KBM-7 (cell line): ENCODE measurements at regions not wholly inside any gene's neighbourhood (a gene's known extent, or its start where the extent isn't known, plus 50 kb on each side); places are given as distances from the start of the nearest gene placed in this dataset.
"Not testable (repeated sequence)": the region's sequence is repeated elsewhere in the genome, so short reads cannot be mapped to it uniquely, and the experiment has no call there.

Experiments used
- DNase-seq: peaks from one replicate; pipeline ENCODE4 v3.0.0-alpha.2; 2015
- in situ Hi-C: fragments of 300-500 bp; cut with MboI; formaldehyde crosslinking; loops from 2 replicates; pipeline ENCODE4 v1.14.3; 2020; ENCODE audit warnings: low sequenced_read_pairs, low pct_unique_long_range_greater_than_20kb, mixed read lengths

DNA sequence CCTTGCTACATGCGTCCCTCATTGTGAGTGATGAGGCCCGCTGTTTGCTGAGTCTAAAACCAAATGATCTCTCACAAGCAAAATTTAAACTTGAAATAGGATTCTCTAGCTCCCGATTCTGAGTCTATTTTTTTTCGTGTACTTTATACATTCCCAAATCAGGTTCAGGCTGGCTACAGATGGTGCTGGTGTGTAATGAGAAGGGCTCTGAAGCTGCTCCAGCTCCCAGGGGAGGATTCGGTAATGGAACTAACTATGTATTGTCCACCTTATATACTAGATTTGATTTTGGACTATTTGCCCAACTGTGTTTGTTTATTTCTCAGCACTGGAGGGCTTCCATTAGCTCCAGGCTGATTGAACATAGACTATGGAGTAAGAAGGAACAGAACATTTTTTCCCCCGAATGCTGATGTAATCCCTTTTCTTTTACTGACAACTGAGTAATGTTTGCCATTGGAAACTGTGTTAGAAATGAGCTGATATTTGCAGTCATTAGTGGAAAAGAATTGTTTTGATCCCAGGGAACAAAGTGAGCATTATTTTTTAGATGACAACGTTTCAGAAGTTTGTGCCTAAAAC is 274.0 kb upstream of the FIGN start:
- DNase-seq, result no peak
- in situ Hi-C loops, result no loop called here

DNA sequence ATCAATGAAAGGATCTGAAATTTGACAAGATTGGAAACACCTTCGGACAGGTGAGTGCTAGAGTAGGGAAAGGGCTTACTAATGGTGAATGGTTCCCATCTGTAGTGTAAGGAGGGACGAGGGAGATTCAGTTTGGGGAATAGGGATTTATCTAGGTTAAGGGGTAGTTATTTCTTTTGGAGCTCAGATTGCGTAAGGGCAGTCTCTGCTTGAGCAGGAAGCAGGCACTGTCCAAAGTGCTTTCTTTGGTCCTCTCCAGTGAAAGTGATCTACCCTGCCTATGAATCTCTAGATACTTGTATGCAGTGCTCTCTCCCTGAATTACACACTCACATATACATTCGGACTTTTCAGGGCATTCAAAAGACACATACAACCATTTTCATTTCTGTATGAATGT is 272.9 kb upstream of the FIGN start:
- in situ Hi-C loops, result no loop called here
- no peak for DNase-seq

DNA sequence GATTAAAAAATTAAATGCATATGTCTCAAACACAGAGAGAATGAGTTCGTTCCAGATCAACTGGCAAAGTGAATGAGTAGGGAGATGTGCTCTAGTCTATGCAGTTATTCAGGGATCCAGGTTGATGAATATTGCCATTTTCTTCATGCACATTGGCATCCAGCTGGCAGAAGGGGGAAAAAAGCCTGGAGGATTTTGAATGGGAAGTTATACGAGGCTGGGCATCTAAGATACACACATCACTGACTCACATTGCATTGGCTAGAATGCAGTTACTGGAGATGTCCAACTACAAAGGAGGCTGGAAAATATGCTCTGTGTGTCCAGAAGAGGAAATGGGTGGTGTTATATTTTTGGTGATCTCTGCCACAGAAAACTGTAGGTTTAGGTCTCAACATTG is 270.9 kb upstream of the FIGN start:
- in situ Hi-C loops, result no loop called here
- no peak for DNase-seq

DNA sequence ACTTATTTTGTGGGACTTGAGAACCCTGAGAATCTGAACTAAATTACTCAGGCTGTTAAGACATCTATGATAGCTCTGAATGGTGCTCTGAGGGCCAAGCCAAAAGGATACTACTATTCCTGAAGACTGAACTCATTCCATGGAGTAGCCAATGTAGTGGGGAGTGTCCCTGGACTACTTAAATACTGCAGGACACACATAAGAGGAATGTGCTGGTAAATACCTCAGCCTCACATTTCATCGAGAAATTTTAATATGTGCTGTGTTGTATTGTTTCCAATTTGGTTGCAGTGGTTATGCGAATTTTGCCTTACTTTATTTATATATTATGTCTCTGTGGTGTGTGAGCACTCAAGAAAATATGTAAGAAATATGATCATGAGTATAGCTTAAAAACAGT is 264.4 kb upstream of the FIGN start:
- in situ Hi-C loops, result no loop called here

DNA sequence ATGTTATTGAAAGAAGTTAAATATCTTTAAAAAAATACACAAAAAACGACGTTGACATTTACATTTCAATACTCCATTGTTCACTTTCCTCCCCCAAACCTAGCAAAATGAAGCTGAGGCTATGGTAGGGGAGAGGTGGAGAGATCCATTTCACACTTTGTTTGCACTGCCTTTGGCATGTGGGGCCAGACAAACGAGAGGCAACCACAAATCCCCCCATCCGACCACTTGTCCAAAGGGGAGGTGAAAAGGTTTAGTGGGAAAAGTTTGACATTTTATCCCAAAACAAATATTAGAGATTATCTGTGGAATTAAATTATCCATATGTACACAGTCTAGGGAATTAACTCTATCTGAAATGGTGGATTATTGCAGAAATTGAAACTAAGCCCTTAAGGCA is 261.7 kb upstream of the FIGN start:
- DNase-seq, result no peak
- in situ Hi-C loops, result no loop called here

More for the DNA sequence above, 264.4 kb upstream of the FIGN start:
- DNase-seq, result no peak

DNA sequence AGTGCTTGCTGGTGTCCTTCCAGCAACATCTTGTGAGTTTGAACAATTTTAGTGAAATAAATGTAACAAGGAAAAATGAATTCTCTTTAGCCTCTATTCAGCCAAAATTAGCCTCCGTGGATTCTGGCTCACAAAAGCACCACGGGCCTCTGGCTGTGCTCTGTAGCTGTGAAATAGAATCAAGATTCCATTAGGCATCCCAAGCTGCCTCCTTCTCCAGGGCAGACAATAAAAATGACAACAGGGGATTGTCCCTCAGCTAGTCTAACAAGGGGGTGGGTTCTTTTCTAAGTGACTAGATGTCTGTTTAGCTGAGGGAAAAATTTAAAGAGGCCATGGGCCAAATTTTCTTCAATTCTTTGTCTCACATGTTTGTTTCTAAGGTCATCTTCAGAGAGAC is 254.7 kb upstream of the FIGN start:
- DNase-seq, result no peak
- in situ Hi-C loops, result no loop called here

DNA sequence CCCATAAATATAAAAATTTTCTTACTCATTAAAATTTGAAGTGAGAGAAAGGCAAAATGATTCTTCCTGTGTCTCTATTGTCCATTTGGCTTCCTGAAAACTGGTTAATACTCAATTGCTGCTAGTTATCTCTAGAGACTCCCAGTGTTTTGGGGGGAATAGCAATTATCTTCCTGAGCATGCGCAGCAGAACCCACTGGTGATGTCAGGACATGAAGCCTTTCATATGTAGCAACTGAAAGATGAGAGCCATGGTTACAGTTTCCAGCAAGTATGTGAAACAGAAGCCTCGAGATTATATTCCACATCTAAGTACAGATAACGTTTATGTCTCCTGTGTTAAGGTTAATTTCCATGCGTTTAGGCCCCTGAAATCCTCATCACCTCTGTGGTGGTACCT is 254.3 kb upstream of the FIGN start:
- in situ Hi-C loops, result no loop called here
- no peak for DNase-seq

DNA sequence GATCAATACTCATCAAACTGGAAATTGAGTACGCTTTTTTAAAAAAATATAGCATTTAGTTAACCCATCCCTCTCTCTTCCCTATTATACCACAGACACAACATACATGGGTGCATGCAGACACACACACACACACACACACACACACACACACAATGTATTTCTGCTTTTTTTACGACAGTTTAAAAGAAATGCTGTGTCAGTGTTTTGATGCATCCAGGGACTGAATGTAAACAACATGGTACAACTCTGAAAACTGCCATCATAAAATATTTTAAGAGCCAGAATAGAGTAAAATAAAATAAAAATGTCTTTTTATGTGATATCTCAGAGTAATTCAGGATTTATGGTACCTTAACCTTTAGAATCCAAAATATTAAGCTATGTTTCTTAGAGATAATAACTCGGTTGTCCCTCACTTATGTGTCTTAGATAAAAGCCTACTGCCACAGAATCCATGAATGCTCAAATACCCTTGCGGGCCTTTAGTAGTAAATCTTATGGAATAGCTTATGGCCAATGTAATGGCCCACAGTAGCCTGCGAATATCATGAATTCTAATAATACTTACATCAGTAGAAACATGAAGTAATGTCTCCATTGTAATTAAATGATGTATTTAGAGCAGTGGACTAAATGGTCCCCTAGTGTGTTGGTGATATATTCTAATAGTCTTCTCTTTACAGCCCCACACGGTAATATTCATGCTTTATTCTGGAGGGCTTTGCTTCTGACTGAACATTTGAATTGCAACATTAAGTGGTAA is 251.6 kb upstream of the FIGN start:
- DNase-seq, result no peak
- in situ Hi-C loops, result no loop called here

DNA sequence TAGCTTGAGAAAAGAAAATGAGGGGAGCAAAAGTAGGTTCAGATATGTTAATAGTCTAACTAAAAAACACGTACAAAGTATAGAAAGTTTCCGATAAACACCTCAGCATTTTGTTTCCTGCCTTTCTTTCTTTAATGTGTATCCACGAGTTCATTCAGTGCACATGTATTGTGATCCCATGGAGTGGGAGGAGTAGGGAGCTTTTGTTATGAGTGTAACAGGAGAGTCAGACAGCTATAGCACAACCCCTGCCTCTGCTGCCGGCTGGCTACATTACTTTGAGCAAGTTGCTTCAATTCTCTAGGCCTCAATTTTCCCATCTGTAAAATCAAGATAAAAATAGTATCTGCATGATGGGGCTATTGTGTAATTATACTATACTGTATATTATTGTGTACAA is 249.2 kb upstream of the FIGN start:
- in situ Hi-C loops, result no loop called here
- no peak for DNase-seq

DNA sequence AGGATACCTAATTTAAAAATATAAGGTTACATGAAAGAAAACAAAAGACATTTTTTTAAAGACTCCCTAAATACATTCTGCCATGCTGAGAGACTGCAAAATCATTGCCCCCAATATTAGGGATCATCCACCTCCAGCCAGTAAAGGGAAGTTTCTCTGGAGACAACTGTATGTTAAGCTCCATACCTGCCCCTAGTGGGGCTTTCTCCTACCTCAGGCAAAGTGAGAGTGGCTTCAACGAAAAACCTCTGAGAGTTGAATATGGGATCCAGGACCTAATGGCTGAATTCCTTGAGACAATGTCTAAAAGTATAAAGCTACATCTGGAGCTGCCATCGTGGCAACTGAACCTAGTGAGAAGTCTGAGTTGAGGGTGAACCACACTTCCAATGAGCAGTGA is 248.1 kb upstream of the FIGN start:
- in situ Hi-C loops, result no loop called here
- no peak for DNase-seq

DNA sequence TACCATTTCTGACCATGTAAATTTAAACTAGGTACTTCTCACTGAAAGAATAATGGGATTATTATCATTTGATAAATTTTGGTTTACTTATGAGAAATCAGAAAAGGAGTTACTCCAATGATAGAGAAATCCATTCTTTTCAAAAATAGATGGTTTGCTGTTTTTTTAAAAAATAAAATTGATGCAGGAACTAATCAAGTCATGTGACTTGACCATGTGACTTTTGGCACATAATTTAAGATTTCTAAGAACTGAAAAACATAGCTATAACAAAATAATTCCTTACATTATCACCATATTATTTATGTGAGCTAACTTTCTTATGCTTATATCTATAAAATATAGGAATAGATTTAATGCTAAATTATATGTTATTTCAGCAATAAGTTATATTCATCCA is 247.1 kb upstream of the FIGN start:
- in situ Hi-C loops, result no loop called here
- no peak for DNase-seq

DNA sequence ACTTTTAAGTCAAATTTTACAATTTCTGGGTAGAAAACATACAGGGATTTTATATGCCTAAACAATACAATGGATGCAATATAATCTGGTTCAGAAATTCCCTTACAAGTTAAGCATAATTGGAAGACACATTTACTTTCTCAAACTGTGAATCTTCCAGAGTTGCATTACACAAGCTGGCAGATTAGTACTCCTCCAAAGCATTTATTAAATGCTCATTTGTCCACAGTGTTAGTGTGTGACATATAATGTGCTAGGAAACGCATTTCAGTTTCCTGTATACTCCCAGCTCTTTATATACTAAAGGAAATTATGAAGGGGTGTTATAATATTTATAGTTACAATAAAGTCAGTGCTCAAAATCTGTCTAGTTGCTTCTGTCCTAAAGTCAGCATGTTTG is 239.0 kb upstream of the FIGN start:
- in situ Hi-C loops, result no loop called here
- no peak for DNase-seq

DNA sequence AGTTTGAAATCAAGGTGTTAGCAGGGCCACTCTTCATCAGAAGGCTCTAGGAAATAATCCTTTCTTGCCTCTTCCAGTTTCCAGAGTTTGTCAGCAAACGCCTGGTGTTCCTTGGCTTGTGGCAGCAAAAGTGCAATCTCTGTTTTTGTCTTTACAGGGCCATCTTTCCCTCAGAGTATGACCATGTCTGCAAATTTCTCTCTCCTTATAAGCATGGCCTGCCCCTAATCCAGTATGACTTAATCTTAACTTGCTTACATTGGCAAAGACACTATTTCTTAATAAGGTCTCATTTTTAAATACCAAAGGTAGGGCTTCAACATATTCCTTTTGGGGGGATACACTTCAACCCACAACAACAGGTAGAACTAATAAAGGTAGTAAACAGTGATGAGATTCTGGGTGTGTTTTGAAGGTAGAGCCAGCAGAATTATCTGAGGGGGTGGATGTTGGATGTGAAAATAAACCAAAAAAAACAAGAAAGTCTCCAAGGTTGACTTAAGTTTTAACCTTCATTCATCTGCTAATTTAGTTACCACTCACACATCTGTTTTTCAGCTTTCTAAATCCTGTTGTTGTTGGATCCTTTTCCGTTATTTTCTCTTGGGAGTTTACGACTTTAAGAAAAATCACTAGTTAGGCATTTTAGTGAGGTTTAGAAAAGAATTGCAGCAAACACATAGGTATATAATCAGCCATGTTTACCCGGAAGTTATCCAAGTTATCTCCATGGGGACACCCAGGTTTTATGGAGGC is 234.4 kb upstream of the FIGN start:
- DNase-seq, result no peak
- in situ Hi-C loops, result no loop called here

DNA sequence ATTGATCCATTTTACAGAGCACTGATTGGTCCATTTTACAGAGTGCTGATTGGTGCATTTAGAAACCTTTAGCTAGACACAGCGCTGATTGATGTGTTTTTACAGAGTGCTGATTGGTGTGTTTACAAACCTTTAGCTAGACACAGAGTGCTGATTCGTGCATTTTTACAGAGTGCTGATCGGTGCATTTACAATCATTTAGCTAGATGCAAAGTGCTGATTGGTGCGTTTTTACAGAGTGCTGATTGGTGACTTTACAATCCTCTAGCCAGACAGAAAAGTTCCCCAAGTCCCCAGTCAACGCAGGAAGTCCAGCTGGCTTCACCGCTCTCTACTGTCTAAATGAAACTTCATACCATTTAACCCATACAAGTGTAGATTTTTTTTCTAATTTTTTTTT is 228.5 kb upstream of the FIGN start:
- DNase-seq, in situ Hi-C loops: not testable (repeated sequence)

DNA sequence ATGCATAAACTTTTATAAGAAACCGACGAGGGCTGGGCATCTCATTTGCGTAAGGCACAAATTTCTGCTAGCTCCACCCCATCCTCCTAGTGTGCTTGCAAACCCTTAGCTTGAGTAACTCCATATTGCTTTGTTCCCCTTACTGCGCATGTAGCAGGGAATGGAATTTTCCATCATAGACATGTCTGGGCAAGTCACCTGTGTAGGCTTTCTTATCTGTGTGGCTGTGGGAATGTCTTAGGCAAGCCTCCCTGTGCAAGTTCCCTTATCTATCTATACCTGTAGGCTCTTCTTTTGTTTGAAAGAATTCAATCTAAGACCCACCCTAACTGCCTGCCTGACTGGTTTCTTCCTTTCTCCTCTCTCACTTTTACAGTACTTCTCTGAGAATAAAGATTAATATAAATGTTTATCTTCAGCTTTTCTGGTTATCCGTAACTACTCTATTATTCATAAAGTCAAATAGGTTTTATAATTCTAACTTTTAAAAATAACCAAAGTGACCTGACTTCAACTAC is 217.6 kb upstream of the FIGN start:
- DNase-seq, result peak; percentile 4
- in situ Hi-C loops, result no loop called here

DNA sequence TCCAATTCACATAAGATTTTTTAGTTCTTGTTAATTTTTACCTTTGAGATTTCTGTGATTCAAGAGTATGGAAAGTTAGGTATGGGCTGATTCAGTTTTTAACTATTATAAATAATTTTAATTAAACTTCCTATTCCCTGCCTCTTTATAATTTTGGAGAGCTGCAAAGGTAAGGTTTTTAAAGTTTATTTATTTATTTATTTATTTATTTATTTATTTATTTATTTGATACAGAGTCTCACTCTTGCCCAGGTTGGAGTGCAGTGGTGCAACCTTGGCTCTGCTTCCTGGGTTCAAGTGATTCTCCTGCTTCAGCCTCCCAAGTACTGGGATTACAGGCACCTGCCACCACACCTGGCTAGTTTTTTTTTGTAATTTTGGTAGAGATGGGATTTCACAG is 215.5 kb upstream of the FIGN start:
- DNase-seq, result no peak
- in situ Hi-C loops, result no loop called here

DNA sequence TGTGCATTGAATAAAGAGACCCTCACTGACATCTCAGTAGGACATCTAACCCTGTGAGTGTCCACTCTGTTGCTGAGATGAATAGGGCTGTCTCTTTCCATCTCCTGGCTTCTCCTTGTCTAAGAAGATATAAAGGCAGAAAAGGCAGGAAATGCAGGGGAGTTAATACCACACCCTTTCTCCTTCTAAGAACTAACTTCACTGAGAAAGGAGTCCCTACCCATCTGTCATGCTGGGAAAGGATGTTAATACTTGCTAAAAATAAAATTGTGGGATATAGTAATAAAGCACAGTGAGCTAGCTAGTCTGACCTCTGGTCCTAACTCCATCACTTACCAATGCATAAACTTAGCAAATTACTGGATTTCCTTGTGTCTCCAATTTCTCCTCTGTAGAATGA is 213.9 kb upstream of the FIGN start:
- no peak for DNase-seq
- in situ Hi-C loops, result no loop called here

DNA sequence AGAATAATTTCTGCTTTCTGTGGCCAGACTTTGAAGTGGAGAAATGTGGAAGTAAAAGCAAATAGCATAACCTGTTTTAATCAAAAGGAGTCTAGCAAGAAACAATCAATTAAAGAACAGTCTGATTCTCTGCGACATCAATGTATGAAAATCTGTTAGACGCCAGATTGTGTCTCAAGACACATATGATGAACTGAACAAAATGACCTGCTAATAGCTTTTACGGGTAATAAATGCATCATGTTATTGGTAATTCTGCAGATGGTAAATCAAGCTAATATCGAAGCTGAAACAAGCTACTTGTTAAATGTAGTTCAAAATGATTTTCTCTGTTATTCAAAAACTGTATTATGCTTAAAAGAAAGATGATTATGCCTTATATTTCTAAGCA is 208.5 kb upstream of the FIGN start:
- in situ Hi-C loops, result no loop called here
- DNase-seq, result no peak

DNA sequence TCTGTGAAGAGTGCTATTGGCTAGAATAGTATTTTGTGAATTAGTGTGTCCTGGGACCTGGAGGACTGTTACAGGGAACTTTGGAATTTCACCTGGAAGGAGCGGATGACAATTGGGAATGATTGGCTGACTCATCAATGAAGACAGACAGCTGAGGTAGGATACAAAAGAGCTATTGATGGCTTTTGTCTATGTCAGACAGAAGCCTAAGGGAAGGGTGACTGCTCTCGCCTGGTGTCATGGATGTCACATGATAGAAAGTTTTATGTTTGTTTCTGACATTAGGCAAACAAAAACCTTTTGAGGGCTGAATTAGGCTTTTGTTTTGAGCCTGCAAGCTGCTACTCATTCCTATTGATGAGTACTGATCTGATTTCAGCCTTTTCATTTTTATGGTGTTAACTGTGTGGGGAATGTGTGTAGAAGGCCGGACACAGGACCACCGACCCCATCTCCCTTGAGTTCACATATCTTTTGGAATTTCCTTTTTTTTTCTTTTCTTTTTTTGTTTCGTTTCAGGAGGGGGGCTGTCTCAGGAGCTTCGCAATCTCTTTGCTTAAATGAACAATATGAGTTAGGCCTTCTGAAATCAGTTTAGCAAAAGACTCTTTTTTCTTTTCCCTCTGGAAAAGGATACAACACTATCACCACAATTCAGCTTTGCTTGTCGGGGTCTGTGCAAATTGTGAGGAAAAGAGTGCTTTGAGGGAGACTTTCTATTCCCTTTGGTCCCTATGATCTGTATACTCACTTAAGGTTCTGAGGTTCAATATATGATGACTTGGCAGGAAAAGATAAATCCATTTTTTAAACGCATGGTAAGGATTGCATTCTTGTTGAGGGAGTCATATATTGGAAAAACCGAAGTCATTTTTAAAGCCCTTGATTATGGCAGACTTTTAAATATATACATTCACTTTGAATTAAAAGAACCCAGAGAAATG is 207.9 kb upstream of the FIGN start:
- DNase-seq, result no peak
- in situ Hi-C loops, result no loop called here
